Osteocyte (in vitro differentiated cells): ENCODE measurements at regions not wholly inside any gene's neighbourhood (a gene's known extent, or its start where the extent isn't known, plus 50 kb on each side); places are given as distances from the start of the nearest gene placed in this dataset.

Experiments
- DNase-seq: peaks from one replicate; pipeline ENCODE4 v3.0.0; 2021; ENCODE audit warnings: mixed read lengths; ENCODE audit not compliant: unreplicated experiment; ENCODE audit errors: extremely low spot score
- H3K27ac Mint-ChIP-seq: one replicate; pipeline ENCODE4 v1.8.0; 2021; ENCODE audit warnings: mild to moderate bottlenecking, mixed read lengths; ENCODE audit not compliant: unreplicated experiment
- H3K27me3 Mint-ChIP-seq: one replicate; pipeline ENCODE4 v1.8.0; 2021; ENCODE audit warnings: mixed read lengths; ENCODE audit not compliant: unreplicated experiment
- H3K36me3 Mint-ChIP-seq: one replicate; pipeline ENCODE4 v1.8.0; 2021; ENCODE audit warnings: mixed read lengths; ENCODE audit not compliant: unreplicated experiment
- H3K4me1 Mint-ChIP-seq: one replicate; pipeline ENCODE4 v1.8.0; 2021; ENCODE audit warnings: mixed read lengths; ENCODE audit not compliant: unreplicated experiment
- H3K4me3 Mint-ChIP-seq: one replicate; pipeline ENCODE4 v1.8.0; 2021; ENCODE audit warnings: mild to moderate bottlenecking, moderate library complexity, mixed read lengths; ENCODE audit not compliant: unreplicated experiment
- H3K9me3 Mint-ChIP-seq: one replicate; pipeline ENCODE4 v1.8.0; 2021; ENCODE audit warnings: mixed read lengths; ENCODE audit not compliant: unreplicated experiment
- CTCF ChIP-seq: fragments of 200-600 bp; sonication (generic); IDR thresholded peaks from 2 replicates; pipeline ENCODE4 v1.5.0; 2021; ENCODE audit warnings: antibody characterized with exemption, mild to moderate bottlenecking, moderate library complexity

DNA sequence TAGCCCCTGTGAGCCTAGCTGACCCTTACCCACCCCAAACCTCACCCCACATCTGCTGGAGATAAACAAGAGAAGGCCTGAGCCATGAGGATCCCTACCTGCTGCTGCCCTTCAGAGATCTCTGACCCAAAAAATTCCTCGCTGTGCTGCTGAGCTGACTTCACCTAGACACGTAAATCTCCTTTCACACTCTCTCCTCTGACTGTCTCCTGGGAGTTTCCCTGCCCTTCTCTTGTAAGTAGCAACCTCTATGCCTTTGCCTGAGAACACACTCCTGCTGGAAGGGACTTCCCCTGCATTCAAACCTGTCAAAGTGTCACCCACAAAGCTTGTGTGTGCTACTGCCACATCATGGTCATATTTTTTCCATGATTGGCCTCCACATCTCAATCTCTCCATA is 134.2 kb upstream of the NOL4 start:
- DNase-seq: no peak
- H3K9me3 Mint-ChIP-seq: no peaks in the 10 kb centered on the region
- no peak overlapping the region for H3K27ac Mint-ChIP-seq
- no peaks in the 10 kb centered on the region for H3K36me3 Mint-ChIP-seq
- H3K27me3 Mint-ChIP-seq: peaks cover 6% of the 10 kb centered on the region
- no peak for TF ChIP-seq CTCF
- peaks cover 5% of the 10 kb centered on the region for H3K4me1 Mint-ChIP-seq
- no peak overlapping the region for H3K4me3 Mint-ChIP-seq

GRCh38 chr18:34364699-34365098 is 140.0 kb upstream of the NOL4 start:
- no peak overlapping the region for H3K4me3 Mint-ChIP-seq

GRCh38 chr18:34370704-34371395 is 146.1 kb upstream of the NOL4 start:
- no peak for DNase-seq
- H3K9me3 Mint-ChIP-seq: no peaks in the 10 kb centered on the region
- no peak for TF ChIP-seq CTCF
- no peak overlapping the region for H3K27ac Mint-ChIP-seq
- H3K36me3 Mint-ChIP-seq: no peaks in the 10 kb centered on the region
- H3K27me3 Mint-ChIP-seq: peaks cover 6% of the 10 kb centered on the region
- H3K4me3 Mint-ChIP-seq: no peak overlapping the region
- peaks cover 8% of the 10 kb centered on the region for H3K4me1 Mint-ChIP-seq

More at GRCh38 chr18:34364699-34365098, 140.0 kb upstream of the NOL4 start:
- Mint-ChIP-seq H3K27me3 (peaks cover 19% of the 10 kb centered on the region), H3K27ac (no peak overlapping the region), H3K36me3 (no peaks in the 10 kb centered on the region), H3K4me1 (no peaks in the 10 kb centered on the region), H3K9me3 (no peaks in the 10 kb centered on the region)
- no peak for TF ChIP-seq CTCF
- DNase-seq: no peak

DNA sequence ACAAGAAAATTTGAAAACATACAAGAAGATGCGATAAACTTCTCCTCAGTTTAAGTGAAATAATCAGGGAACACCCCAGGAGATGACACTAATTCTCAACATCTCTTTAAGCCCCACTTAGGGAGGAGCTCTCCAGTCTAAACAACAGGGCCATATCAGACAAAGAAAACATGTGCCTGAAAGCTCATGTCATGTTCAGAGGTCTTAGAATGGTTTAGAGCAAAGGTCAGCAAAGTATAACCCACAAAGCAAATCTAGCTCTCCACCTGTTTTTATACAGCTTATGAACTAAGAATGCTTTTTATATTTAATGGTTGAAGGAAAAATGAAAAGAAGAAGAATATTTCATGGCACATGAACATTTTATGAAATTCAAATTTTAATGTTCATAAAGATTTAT is 155.6 kb upstream of the NOL4 start:
- H3K4me1 Mint-ChIP-seq: no peaks in the 10 kb centered on the region
- TF ChIP-seq CTCF: no peak
- H3K4me3 Mint-ChIP-seq: no peak overlapping the region
- H3K27ac Mint-ChIP-seq: no peak overlapping the region
- H3K9me3 Mint-ChIP-seq: no peaks in the 10 kb centered on the region
- peaks cover 10% of the 10 kb centered on the region for H3K27me3 Mint-ChIP-seq
- H3K36me3 Mint-ChIP-seq: no peaks in the 10 kb centered on the region
- no peak for DNase-seq

GRCh38 chr18:34385311-34385710 is 160.6 kb upstream of the NOL4 start:
- Mint-ChIP-seq H3K9me3 (no peaks in the 10 kb centered on the region), H3K36me3 (no peaks in the 10 kb centered on the region), H3K27ac (no peak overlapping the region), H3K4me3 (no peak overlapping the region), H3K4me1 (no peaks in the 10 kb centered on the region), H3K27me3 (peaks cover 20% of the 10 kb centered on the region)
- DNase-seq: no peak
- no peak for TF ChIP-seq CTCF
